ENCODE measurements at regions not wholly inside any gene's neighbourhood (a gene's known extent, or its start where the extent isn't known, plus 50 kb on each side); places are given as distances from the start of the nearest gene placed in this dataset.

DNA sequence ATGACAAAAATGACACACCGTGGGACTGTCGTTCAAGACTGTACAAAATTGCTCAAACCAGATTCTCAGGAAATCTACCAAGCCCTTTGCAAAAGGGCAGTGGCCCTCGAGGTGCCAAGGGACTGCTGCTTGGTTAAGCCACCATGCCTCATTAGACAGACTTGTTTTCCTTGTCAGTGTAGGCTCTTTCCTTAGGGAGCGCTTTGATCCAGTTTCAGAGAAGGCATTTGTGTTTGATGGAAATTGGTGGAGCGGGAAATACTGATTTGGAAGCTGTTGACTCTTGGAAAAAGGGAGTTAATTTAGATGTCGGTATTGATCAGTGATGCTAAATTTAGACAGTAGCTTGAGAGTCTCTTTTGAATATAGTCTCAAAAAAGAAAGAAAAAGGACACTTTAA is 304.3 kb upstream of the UMPS start:
- ATAC-seq (replicated peaks in 1 of 4), result no peak
- ChIA-PET POLR2A (no interaction called here), CTCF (no interaction called here)

DNA sequence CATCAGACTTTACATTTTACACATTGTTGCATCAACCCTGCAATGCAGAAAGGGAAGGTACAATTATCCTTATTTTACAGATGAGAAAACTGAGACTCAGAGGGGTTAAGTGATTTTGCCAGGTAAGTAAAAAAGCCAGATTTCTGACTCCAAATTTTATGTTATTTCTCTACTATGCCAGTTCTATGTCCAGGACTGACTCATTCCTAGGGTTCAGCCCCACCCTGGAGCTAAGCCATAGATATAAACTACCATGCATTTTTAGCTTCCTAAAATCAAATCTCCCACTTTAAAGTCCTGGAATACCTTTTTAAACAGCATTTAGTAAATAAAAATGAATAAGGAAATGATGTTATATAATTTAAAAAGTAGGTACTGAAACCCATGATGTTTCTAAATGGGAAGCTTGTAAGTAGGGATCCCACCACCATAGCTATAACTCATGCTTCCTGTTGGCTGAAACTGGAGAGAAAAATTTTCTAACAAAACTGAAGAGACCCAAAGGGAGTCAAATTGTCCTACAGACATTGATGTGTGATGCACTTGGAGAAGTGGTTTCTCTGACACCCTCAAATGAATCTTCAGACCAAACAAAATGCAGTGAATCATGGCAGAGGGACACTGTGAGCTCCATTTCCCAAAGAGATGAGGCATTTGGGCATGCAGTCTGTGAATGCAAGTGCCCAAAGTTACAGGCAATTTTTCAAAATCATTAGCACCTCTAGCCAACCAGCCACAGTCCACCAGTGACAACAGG is 301.7 kb upstream of the UMPS start:
- CTCF ChIA-PET, result no interaction called here
- no peak overlapping the region for H3K4me3 ChIP-seq (ENCODE audit: control insufficient read depth in 1 of 2, extremely low read depth in 1 of 2, low read length in 1 of 2)
- no peak overlapping the region for H3K4me3 Mint-ChIP-seq
- no peak overlapping the region for H3K27ac ChIP-seq (ENCODE audit: low read length)
- H3K4me1 ChIP-seq (ENCODE audit: control insufficient read depth in 1 of 2, extremely low read depth in 1 of 2, insufficient read depth in 2 of 2, low read length in 2 of 2), result no peaks in the 10 kb centered on the region
- H3K27me3 ChIP-seq (replicated peaks in 1 of 2; ENCODE audit: control insufficient read depth in 2 of 2, extremely low read depth in 1 of 2, insufficient read depth in 2 of 2, low read length in 1 of 2), result no peaks in the 10 kb centered on the region
- ATAC-seq (replicated peaks in 1 of 4) (no peak), DNase-seq (no peak)
- peaks cover 6 to 7% of the 10 kb centered on the region in 2 donors for H3K27me3 Mint-ChIP-seq
- H3K4me1 Mint-ChIP-seq, result no peaks in the 10 kb centered on the region
- H3K9me3 ChIP-seq, result no peaks in the 10 kb centered on the region
- H3K36me3 Mint-ChIP-seq, result no peaks in the 10 kb centered on the region
- no peak overlapping the region for H3K27ac Mint-ChIP-seq
- H3K9me3 Mint-ChIP-seq, result no peaks in the 10 kb centered on the region
- no peaks in the 10 kb centered on the region for H3K36me3 ChIP-seq (ENCODE audit: control insufficient read depth in 2 of 2, extremely low read depth in 1 of 2, insufficient read depth in 1 of 2, low read length in 1 of 2)
- POLR2A ChIA-PET, result no interaction called here

More for the DNA sequence above, 304.3 kb upstream of the UMPS start:
- no peaks in the 10 kb centered on the region for H3K36me3 Mint-ChIP-seq
- H3K27me3 ChIP-seq (replicated peaks in 1 of 2; ENCODE audit: control insufficient read depth in 2 of 2, extremely low read depth in 1 of 2, insufficient read depth in 2 of 2, low read length in 1 of 2), result no peaks in the 10 kb centered on the region
- peaks cover 5 to 6% of the 10 kb centered on the region in 2 donors for H3K27me3 Mint-ChIP-seq
- H3K27ac Mint-ChIP-seq, result no peak overlapping the region
- no peak overlapping the region for H3K27ac ChIP-seq (ENCODE audit: low read length)
- no peaks in the 10 kb centered on the region for H3K36me3 ChIP-seq (ENCODE audit: control insufficient read depth in 2 of 2, extremely low read depth in 1 of 2, insufficient read depth in 1 of 2, low read length in 1 of 2)
- no peaks in the 10 kb centered on the region for H3K4me1 ChIP-seq (ENCODE audit: control insufficient read depth in 1 of 2, extremely low read depth in 1 of 2, insufficient read depth in 2 of 2, low read length in 2 of 2)
- no peaks in the 10 kb centered on the region for H3K9me3 ChIP-seq
- no peak overlapping the region for H3K4me3 Mint-ChIP-seq
- no peaks in the 10 kb centered on the region for H3K9me3 Mint-ChIP-seq
- DNase-seq, result no peak
- no peak overlapping the region for H3K4me3 ChIP-seq (ENCODE audit: control insufficient read depth in 1 of 2, extremely low read depth in 1 of 2, low read length in 1 of 2)
- H3K4me1 Mint-ChIP-seq, result no peaks in the 10 kb centered on the region
- WGBS (ENCODE audit: insufficient coverage), result 83% methylated on average over 2 of the region's 6 CpGs

DNA sequence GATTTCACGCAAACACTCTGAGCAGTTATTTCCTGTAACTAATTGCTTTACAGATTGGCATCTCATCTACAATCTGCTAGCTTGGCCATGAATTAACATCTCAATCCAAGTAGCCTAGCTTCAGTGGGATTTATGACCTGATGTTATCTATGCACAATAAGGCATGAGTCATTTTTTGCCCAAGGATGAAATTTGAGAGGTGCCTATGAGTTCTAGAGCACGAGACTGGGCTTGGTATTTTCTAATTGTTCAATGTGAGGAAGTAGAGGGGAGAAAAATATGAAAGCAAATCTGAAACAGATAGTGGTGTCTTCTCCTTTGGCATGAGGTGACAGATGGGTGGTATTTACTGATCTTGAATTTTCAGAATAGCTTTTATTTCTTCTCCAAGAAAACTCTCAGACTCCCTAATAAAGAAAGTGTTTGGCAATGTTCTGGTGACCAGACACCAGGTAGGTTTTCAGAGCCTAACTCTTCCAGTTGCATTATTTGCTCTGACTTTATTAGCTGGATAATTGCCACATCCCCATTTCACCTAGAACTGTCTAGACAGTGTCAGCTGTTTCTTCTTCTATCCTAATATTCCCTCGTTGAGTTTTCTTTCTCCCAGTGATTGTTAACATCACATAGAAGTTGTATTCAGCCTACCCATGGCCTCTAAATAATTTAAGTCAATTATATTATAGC is 301.0 kb upstream of the UMPS start:
- no peak overlapping the region for H3K27ac ChIP-seq (ENCODE audit: low read length)
- peaks cover 0 to 2% of the 10 kb centered on the region in 2 experiments for H3K27me3 ChIP-seq (replicated peaks in 1 of 2; ENCODE audit: control insufficient read depth in 2 of 2, extremely low read depth in 1 of 2, insufficient read depth in 2 of 2, low read length in 1 of 2)
- H3K36me3 ChIP-seq (ENCODE audit: control insufficient read depth in 2 of 2, extremely low read depth in 1 of 2, insufficient read depth in 1 of 2, low read length in 1 of 2), result no peaks in the 10 kb centered on the region
- H3K36me3 Mint-ChIP-seq, result no peaks in the 10 kb centered on the region
- H3K4me3 ChIP-seq (ENCODE audit: control insufficient read depth in 1 of 2, extremely low read depth in 1 of 2, low read length in 1 of 2), result no peak overlapping the region
- DNase-seq (no peak), ATAC-seq (replicated peaks in 1 of 4) (no peak)
- ChIA-PET CTCF (no interaction called here), POLR2A (no interaction called here)
- no peak overlapping the region for H3K27ac Mint-ChIP-seq
- H3K9me3 Mint-ChIP-seq, result no peaks in the 10 kb centered on the region
- H3K4me3 Mint-ChIP-seq, result no peak overlapping the region
- H3K4me1 ChIP-seq (ENCODE audit: control insufficient read depth in 1 of 2, extremely low read depth in 1 of 2, insufficient read depth in 2 of 2, low read length in 2 of 2), result no peaks in the 10 kb centered on the region
- H3K9me3 ChIP-seq, result no peaks in the 10 kb centered on the region
- no peaks in the 10 kb centered on the region for H3K4me1 Mint-ChIP-seq
- peaks cover 6 to 7% of the 10 kb centered on the region in 2 donors for H3K27me3 Mint-ChIP-seq
- WGBS (ENCODE audit: insufficient coverage), result 44% methylated on average over 2 of the region's 3 CpGs

DNA sequence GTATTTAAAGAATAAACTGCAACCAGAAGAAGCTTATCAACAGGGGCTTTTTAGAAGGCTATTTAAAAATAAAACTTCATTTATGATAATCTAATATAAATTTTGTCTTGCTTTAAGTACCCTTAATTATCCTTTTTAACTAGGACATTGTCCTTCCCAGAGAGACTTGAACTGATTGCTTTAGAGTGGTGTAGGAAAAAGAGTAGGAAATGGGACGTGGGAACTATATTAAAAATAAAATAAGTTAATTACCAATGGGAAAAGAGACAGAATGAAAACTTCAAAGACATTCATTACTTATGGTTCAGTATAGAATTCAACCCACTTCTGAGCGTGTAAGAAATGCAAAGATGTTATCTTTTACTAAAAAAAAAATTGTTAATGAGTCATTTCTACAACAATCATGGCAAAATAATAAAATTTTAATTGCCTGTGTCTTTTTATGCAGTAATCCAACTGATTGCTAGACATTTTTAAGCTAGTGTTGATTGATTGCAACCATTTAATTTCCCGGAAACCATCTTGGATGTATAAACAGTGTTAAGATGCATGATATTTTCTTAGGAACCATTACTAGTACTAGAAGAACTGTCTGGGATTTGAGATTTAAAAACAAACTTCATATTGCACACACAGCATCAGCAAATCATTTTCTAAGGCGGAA is 298.8 kb upstream of the UMPS start:
- peaks cover 3 to 6% of the 10 kb centered on the region in 2 donors for H3K27me3 Mint-ChIP-seq
- no peaks in the 10 kb centered on the region for H3K36me3 Mint-ChIP-seq
- no CpG with 5 or more reads among the region's 4 CpGs for WGBS (ENCODE audit: insufficient coverage)
- no peak for DNase-seq
- H3K4me1 Mint-ChIP-seq, result no peaks in the 10 kb centered on the region
- Histone ChIP-seq H3K9me3 (no peaks in the 10 kb centered on the region), H3K4me1 (ENCODE audit: control insufficient read depth in 1 of 2, extremely low read depth in 1 of 2, insufficient read depth in 2 of 2, low read length in 2 of 2) (no peaks in the 10 kb centered on the region), H3K27ac (ENCODE audit: low read length) (no peak overlapping the region), H3K36me3 (ENCODE audit: control insufficient read depth in 2 of 2, extremely low read depth in 1 of 2, insufficient read depth in 1 of 2, low read length in 1 of 2) (no peaks in the 10 kb centered on the region), H3K4me3 (ENCODE audit: control insufficient read depth in 1 of 2, extremely low read depth in 1 of 2, low read length in 1 of 2) (no peak overlapping the region), H3K27me3 (replicated peaks in 1 of 2; ENCODE audit: control insufficient read depth in 2 of 2, extremely low read depth in 1 of 2, insufficient read depth in 2 of 2, low read length in 1 of 2) (peaks cover 0 to 3% of the 10 kb centered on the region in 2 experiments)
- H3K9me3 Mint-ChIP-seq, result no peaks in the 10 kb centered on the region
- H3K27ac Mint-ChIP-seq, result no peak overlapping the region
- ChIA-PET POLR2A (interaction anchor here in 1 of 2 donors (0.5 kb wide), 1 partner anchor 132 kb away, joined by 5 read pairs; no protein-coding TSS in a partner anchor), CTCF (no interaction called here)
- no peak overlapping the region for H3K4me3 Mint-ChIP-seq
- no peak for ATAC-seq (replicated peaks in 1 of 4)

DNA sequence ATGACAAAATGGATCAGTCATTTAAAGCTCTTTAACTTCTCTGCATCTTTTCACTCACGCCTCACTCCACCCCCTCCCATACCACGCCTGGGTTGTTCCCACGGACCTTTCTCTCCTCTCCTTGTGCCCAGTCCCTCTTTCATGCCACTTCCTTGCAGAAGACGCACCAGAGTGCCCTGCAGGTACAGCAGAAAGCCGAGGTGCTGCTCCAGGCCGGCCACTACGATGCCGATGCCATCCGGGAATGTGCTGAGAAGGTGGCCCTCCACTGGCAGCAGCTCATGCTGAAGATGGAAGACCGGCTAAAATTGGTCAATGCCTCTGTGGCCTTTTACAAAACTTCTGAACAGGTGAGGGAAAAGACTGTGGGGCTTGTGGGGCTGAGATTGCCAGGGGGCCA is 296.1 kb upstream of the UMPS start:
- Mint-ChIP-seq H3K9me3 (no peaks in the 10 kb centered on the region), H3K4me1 (no peaks in the 10 kb centered on the region), H3K36me3 (no peaks in the 10 kb centered on the region), H3K27ac (no peak overlapping the region), H3K27me3 (peaks cover 0 to 6% of the 10 kb centered on the region in 2 donors), H3K4me3 (no peak overlapping the region)
- ChIA-PET CTCF (no interaction called here), POLR2A (no interaction called here)
- WGBS (ENCODE audit: insufficient coverage), result 82% methylated on average over 10 of the region's 10 CpGs
- ATAC-seq (replicated peaks in 1 of 4), result no peak
- no peaks in the 10 kb centered on the region for H3K36me3 ChIP-seq (ENCODE audit: control insufficient read depth in 2 of 2, extremely low read depth in 1 of 2, insufficient read depth in 1 of 2, low read length in 1 of 2)
- H3K9me3 ChIP-seq, result no peaks in the 10 kb centered on the region
- no peak for DNase-seq
- H3K4me1 ChIP-seq (ENCODE audit: control insufficient read depth in 1 of 2, extremely low read depth in 1 of 2, insufficient read depth in 2 of 2, low read length in 2 of 2), result no peaks in the 10 kb centered on the region
- no peak overlapping the region for H3K4me3 ChIP-seq (ENCODE audit: control insufficient read depth in 1 of 2, extremely low read depth in 1 of 2, low read length in 1 of 2)
- peaks cover 0 to 3% of the 10 kb centered on the region in 2 experiments for H3K27me3 ChIP-seq (replicated peaks in 1 of 2; ENCODE audit: control insufficient read depth in 2 of 2, extremely low read depth in 1 of 2, insufficient read depth in 2 of 2, low read length in 1 of 2)
- no peak overlapping the region for H3K27ac ChIP-seq (ENCODE audit: low read length)

DNA sequence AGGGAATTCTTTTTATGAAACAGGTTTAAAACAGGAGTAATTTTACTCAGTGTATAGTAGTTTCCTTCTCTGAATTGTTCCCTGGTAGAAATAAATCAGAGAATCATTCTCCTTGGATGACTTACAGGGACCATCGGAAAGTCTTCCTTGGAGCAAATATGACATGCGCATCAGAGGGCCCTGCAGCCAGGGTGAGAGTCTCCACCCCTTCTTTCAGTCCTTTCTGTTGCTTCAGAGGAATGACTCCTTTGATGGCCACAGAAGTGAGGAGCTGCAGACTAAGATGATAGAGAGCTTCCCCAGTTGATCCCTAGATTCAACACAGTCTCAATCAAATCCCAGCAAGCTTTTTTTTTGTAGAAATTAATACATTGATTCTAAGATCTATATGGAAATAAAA is 294.8 kb upstream of the UMPS start:
- peaks cover 0 to 6% of the 10 kb centered on the region in 2 donors for H3K27me3 Mint-ChIP-seq
- Histone ChIP-seq H3K36me3 (ENCODE audit: control insufficient read depth in 2 of 2, extremely low read depth in 1 of 2, insufficient read depth in 1 of 2, low read length in 1 of 2) (no peaks in the 10 kb centered on the region), H3K9me3 (no peaks in the 10 kb centered on the region), H3K27ac (ENCODE audit: low read length) (no peak overlapping the region), H3K4me3 (ENCODE audit: control insufficient read depth in 1 of 2, extremely low read depth in 1 of 2, low read length in 1 of 2) (no peak overlapping the region), H3K27me3 (replicated peaks in 1 of 2; ENCODE audit: control insufficient read depth in 2 of 2, extremely low read depth in 1 of 2, insufficient read depth in 2 of 2, low read length in 1 of 2) (peaks cover 0 to 3% of the 10 kb centered on the region in 2 experiments), H3K4me1 (ENCODE audit: control insufficient read depth in 1 of 2, extremely low read depth in 1 of 2, insufficient read depth in 2 of 2, low read length in 2 of 2) (no peaks in the 10 kb centered on the region)
- H3K4me1 Mint-ChIP-seq, result no peaks in the 10 kb centered on the region
- H3K9me3 Mint-ChIP-seq, result no peaks in the 10 kb centered on the region
- WGBS (ENCODE audit: insufficient coverage), result 90% methylated on average over 2 of the region's 2 CpGs
- no peak overlapping the region for H3K4me3 Mint-ChIP-seq
- POLR2A ChIA-PET, result no interaction called here
- DNase-seq (no peak), ATAC-seq (replicated peaks in 1 of 4) (no peak)
- CTCF ChIA-PET, result no interaction called here
- no peaks in the 10 kb centered on the region for H3K36me3 Mint-ChIP-seq
- H3K27ac Mint-ChIP-seq, result no peak overlapping the region

Measured in T-cell (primary cell).